DMS 273 treated with DMSO at 0.1 percent for 48 hours (cell line): ENCODE measurements at regions not wholly inside any gene's neighbourhood (a gene's known extent, or its start where the extent isn't known, plus 50 kb on each side); places are given as distances from the start of the nearest gene placed in this dataset.

Source experiments
- DNase-seq: peaks from one replicate; lab custom pipeline; 2025; lab: John Stamatoyannopoulos, UW

DNA sequence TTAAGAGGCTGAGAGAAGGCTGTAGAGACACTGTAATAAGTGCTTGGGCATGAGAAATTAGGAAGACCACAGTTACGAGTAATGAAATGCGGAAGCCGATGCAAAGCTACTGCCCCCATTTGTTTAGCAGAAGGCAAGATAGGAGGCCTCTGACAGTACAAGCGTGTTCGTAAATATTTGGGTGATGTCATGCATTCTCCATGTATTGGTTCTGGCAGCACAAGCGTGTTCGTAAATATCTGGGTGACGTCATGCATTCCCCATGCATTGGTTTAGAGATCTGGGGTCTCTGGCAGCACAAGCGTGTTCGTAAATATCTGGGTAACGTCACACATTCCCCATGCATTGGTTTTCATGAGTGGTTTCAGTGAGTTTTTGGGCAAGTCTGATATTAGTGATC is 661.5 kb upstream of the FRG1 start:
- no peak for DNase-seq

GRCh38 chr4:189285377-189285776 is 655.3 kb upstream of the FRG1 start:
- no peak for DNase-seq

- DNase-seq: no peak
These were observed 648.7 kb upstream of the FRG1 start for GRCh38 chr4:189291939-189292338.

DNA sequence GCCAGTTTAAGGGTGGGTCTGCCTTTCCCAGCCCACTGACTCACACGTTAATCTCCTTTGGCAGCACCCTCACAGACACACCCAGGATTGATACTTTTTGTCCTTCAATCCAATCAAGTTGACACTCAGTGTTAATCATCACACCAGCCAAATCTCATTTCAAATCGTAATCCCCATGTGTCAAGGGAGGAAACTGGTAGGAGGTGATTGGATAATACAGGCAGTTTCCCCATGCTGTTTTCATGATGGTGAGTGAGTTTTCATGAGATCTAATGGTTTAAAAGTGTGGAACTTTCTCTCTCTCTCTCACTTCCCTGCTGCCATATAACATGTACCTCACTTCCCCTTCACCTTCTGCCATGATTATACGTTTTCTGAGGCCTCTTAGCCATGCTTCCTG is 647.2 kb upstream of the FRG1 start:
- DNase-seq: no peak

GRCh38 chr4:189294574-189294973 is 646.1 kb upstream of the FRG1 start:
- no peak for DNase-seq

DNA sequence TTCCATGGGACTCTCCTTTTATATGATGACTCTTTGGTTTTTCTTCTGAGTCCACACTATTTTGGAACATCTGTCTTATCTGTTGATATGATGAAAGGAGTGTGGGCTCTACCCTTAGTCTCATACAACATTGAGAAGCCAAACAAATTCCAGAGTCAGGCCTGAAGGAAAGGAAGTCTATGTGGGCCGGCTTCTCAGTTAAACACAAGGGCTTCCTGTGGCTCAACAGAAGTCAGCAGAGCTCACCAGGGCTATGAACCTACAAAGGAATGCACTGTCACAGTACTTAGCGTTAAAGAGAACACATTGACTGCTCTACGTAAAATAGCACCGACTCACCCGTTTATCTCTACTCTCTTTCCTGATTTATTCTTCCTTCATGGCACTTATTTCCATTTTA is 641.0 kb upstream of the FRG1 start:
- no peak for DNase-seq

- no peak for DNase-seq
These were observed 639.0 kb upstream of the FRG1 start for GRCh38 chr4:189301692-189302091.

DNA sequence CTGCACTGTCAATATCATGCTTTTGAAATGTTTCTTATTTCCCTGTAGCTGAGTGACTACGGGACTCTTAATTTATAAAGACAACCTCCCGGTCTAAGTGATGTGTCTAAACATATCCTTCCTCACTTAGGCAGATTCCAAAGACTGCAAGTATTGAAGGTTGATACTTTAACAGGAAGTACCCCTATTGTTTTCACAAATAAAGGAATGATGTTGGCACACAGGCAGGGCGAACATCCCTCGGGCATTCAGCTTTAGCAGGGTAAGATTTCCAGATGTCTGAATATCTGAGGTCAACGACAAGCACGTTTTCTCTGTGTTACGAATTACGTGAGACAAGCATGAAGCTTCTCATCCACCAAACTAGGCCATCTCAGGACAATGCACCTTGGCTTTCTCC is 638.0 kb upstream of the FRG1 start:
- no peak for DNase-seq

- DNase-seq: no peak
These were observed 636.5 kb upstream of the FRG1 start for GRCh38 chr4:189304167-189304566.

DNA sequence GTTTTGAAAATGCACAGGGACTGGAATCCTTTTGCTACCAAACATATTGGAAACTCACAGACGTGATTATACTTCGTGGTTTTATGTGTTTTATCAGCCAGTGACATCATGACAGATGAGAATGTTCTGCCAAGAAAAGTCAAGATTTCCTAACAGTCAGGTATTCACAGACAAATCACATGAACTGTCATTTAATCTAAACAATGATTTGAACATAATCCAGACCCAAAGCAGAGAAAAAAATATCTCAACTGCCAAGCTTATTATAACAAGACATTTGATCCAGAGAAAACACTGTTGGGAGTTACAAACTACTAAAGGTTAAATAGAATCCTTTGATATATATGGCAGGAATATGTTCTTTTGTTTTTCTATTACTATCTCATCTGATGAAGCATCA is 635.9 kb upstream of the FRG1 start:
- DNase-seq: no peak

DNA sequence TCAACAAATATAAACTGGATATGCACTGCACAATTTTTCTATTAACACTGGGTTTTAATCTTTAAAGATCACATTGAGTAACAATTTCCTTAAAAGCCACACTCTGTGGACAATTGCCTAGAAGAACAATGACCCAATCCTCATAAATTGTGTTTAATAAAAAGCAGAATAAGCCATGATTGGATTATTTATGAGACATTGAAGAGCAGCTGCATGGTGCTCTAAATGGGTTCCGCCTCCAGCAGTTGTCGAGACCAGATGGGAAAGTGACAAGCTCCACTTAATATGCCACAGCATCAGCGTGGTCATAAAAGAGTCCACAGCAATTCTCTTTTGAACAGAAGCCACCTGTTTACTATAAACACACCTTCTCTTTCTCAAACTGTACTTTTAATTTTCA is 635.2 kb upstream of the FRG1 start:
- no peak for DNase-seq

DNA sequence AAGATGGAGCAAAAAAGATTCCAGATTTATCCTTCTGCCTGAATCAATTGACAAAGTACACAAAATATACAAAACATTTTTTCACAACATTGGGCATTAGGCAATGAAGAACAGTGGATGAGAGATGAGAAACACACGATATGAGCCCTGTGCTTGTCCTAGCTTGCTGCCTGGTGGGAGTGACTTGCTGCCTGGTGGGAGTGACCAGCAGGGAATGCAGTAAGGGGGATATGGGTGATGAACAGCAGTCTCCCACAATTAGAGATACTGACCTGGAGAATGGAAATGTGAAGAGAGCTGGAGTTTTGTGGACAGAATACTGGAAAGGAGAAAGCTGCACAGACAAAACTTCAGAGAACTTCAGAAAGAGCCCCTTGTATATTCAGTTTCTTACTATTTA is 629.4 kb upstream of the FRG1 start:
- DNase-seq: no peak

DNA sequence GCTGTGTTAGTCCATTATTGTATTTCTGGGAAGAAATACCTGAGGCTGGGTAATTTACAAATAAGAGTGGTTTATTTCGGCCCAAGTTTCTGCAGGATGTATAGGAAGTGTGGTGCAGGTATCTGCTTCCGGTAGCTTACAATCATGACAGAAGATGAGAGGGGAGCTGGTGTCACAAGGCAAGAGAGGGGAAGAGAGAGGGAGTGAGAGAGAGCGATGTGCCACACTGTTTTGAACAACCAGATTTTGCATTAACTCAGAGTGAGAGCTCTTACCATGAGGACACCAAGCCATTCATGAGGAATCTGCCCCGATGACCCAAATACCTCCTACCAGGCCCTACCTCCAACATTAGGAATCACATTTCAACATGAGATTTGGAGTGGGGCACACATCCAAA is 627.6 kb upstream of the FRG1 start:
- DNase-seq: no peak

- DNase-seq: no peak
These were observed 626.7 kb upstream of the FRG1 start for GRCh38 chr4:189313861-189314513.

DNA sequence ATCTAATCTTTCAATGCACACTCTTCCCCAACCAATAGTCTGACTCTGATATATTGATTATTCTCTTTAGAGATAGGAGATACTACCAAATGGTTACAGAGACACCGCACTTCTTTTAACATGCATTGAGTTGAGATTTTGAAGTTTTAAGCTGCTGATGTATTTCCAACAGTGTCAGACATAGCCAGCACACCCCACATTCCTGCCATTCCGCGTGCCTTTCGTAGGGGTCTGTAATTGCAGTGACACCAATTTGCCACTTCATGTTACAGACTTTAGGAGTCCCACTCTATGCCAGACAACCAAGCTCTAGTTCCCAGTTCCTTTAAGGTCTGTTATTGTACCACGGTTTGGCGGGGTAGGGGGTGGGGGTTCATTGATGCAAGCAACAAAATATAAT is 618.2 kb upstream of the FRG1 start:
- DNase-seq: no peak

DNA sequence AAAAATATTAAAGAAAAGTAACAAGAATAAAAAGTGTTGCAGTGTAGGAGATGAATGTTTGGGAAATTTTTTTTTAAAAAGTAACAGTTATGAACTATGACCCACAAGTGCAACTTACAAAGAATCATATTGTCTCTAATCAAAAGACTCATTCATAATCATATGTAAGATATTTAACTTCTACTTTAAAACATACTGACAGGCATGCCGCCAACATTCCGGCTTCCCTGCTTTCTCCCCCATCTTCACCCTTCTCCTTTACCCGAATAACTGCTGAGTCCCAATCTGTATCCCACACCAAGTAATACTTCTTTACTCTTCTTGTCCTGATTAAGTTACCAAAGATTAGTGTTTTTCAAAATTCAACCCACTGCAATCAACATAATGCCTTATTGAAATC is 598.8 kb upstream of the FRG1 start:
- no peak for DNase-seq

DNA sequence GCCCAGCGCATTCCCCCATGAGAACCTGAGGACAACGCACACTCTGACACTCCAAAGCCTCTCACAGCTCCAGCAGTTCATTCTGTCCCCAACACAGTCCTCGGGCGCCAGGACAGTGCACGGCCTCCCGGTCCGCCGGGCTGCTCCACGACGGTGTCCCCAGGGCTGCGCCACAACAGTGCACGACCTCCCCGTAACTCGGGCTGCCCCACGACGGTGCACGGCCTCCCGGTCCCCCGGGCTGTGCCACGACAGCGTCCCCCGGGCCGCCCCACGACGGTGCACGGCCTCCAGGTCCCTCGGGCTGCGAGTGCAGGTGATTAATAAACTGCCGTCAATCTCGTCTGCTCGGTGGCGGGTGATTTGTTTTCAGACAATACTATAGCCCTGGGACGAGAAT is 585.1 kb upstream of the FRG1 start:
- DNase-seq: no peak

GRCh38 chr4:189362364-189362763 is 578.3 kb upstream of the FRG1 start:
- DNase-seq: no peak

GRCh38 chr4:189364032-189364449 is 576.6 kb upstream of the FRG1 start:
- no peak for DNase-seq

GRCh38 chr4:189365451-189365850 is 575.2 kb upstream of the FRG1 start:
- DNase-seq: no peak

- no peak for DNase-seq
These were observed 572.8 kb upstream of the FRG1 start for GRCh38 chr4:189367832-189368231.

DNA sequence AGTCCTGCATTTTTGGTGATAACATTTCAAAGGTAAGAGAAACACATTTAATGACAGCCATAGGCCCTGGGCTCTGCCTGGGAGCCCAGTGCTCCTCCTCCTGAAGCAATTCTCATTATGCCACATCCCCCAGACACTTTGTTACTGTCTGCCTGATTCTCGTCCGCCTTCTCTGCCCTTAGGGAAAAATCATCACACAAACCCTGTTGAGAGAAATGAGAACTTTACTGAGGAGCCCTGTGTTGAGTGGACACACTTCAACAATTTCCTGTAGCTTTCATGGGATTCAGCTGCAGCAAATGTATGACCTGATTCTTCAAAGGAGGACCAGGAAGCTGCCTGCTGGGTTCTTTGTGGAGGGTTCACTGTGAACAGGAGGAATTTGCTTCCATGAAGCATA is 566.5 kb upstream of the FRG1 start:
- DNase-seq: no peak

GRCh38 chr4:189376901-189377300 is 563.8 kb upstream of the FRG1 start:
- no peak for DNase-seq

DNA sequence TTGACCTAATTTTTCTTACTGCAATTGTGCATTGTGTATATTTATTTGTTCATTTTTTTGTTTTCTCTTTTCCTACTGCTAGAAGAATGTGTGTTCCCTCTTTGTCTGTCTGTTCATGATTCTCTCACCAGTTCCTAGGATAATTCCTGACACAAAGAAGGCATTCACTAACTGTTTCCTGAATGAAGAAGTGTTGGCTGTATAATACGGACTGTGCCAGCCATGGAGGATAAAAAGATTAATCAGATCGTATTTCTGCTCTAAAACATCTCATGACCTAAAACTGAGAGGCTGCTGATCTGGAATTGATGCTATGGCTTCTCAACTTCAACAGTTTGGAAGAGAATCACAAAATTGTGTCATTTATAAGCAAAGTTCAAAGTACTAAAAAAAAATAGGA is 563.1 kb upstream of the FRG1 start:
- no peak for DNase-seq

DNA sequence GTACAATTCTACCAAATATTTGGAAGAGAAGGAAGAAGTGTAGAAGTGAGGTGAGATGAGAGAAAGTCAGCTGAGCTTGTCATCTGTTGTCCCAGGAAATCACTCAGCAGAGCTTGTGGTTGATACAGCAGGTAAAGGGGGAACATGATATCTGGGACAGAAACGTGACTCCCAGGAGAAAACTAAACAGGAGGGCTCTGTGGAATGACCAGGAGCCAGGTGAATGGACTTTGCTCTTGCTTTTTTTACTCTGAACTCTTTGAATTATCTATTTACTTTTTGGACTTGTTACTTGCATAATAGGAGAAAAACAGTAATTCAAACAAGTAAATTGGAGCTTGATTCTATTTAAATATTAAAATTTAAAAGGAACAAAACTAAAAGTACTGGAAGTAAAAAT is 555.6 kb upstream of the FRG1 start:
- DNase-seq: no peak
